Activated T-cell treated with anti-CD3 and anti-CD28 coated beads, Interleukin-2, amount 50 U/mL, for 72 hours (primary cell): ENCODE measurements at regions not wholly inside any gene's neighbourhood (a gene's known extent, or its start where the extent isn't known, plus 50 kb on each side); places are given as distances from the start of the nearest gene placed in this dataset.

Source experiments
- ATAC-seq, 2 donors: fragments of 150-1000 bp; cut with Tn5 transposase; replicated peaks in 1 of 2; 2 replicates each; pipeline ENCODE4 v1.10.0; 2021; ENCODE audit warnings: moderate library complexity in 2 of 2, mild to moderate bottlenecking in 1 of 2
- DNase-seq, 2 donors: peaks; one replicate each; pipeline ENCODE4 v3.0.0; 2021 to 2022; ENCODE audit warnings: mixed read lengths in 1 of 2
- H3K27ac Mint-ChIP-seq: one replicate; pipeline ENCODE4 v1.8.0; 2022; ENCODE audit warnings: mild to moderate bottlenecking, moderate library complexity, mixed read lengths
- H3K27me3 Mint-ChIP-seq: one replicate; pipeline ENCODE4 v1.8.0; 2022; ENCODE audit warnings: low read depth, mixed read lengths
- H3K36me3 Mint-ChIP-seq, 2 donors: one replicate each; pipeline ENCODE4 v1.8.0; 2022; ENCODE audit warnings: mixed read lengths in 2 of 2, mild to moderate bottlenecking in 1 of 2; ENCODE audit not compliant: insufficient read depth in 2 of 2
- H3K4me1 Mint-ChIP-seq: one replicate; pipeline ENCODE4 v1.8.0; 2022; ENCODE audit warnings: low read depth, mixed read lengths
- H3K4me3 Mint-ChIP-seq, 2 donors: one replicate each; pipeline ENCODE4 v1.8.0; 2022; ENCODE audit warnings: mild to moderate bottlenecking in 2 of 2, mixed read lengths in 2 of 2, moderate library complexity in 2 of 2
- H3K9me3 Mint-ChIP-seq, 2 donors: one replicate each; pipeline ENCODE4 v1.8.0; 2022; ENCODE audit warnings: mixed read lengths in 2 of 2

DNA sequence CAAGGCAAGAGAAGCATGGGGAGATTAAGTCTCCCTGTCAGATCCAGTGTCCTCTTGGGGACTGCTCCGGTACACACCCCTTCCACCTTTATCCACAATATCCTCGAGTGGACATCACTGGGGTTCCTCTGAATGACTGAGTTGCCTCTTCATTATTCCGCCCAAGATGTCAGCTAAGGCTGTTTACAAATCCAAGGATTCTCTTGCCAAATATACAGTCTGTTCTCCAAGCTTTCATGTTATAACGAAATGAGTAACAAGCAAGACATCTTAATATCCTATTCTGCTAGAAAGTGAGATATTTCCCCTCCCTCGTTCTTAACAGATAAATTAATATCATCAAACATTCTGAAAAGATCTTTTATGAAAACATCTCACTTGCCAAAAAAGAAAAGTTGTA lies 314.1 kb upstream of the IRX5 start:
- H3K27me3 Mint-ChIP-seq: peaks cover 7% of the 10 kb centered on the region
- DNase-seq (no peak), ATAC-seq (no peak)
- H3K4me3 Mint-ChIP-seq: no peak overlapping the region
- no peaks in the 10 kb centered on the region for H3K36me3 Mint-ChIP-seq
- H3K9me3 Mint-ChIP-seq: peaks cover 0 to 4% of the 10 kb centered on the region in 2 donors
- no peak overlapping the region for H3K27ac Mint-ChIP-seq
- no peaks in the 10 kb centered on the region for H3K4me1 Mint-ChIP-seq

DNA sequence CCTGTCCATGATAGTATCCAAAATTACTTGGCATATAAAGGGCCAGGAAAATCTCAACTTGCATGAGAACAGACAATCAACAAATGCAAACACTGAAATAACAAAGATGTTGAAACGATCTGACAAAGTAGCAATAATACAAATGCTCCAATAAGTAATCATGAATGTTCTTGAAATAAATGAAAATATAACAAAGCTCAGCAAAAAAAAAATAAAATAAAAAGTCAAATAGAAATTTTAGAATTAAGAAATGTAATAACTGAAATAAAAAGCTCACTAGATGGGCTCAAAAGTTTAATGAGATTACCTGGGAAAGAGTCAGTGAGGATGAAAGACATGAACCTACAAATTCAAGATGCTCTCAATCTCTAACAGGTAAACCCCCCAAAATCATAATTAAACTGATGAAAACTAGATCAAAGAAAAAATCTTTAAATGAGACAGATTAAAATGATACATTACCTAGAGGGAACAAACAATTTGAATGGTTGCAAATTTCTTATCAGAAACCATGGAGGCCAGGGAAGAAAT lies 319.0 kb upstream of the IRX3 start:
- H3K4me3 Mint-ChIP-seq: no peak overlapping the region
- peaks cover 6 to 12% of the 10 kb centered on the region in 2 donors for H3K9me3 Mint-ChIP-seq
- ATAC-seq (no peak), DNase-seq (no peak)
- H3K27ac Mint-ChIP-seq: no peak overlapping the region
- peaks cover 8% of the 10 kb centered on the region for H3K27me3 Mint-ChIP-seq
- no peaks in the 10 kb centered on the region for H3K4me1 Mint-ChIP-seq
- peaks cover 0 to 3% of the 10 kb centered on the region in 2 donors for H3K36me3 Mint-ChIP-seq

DNA sequence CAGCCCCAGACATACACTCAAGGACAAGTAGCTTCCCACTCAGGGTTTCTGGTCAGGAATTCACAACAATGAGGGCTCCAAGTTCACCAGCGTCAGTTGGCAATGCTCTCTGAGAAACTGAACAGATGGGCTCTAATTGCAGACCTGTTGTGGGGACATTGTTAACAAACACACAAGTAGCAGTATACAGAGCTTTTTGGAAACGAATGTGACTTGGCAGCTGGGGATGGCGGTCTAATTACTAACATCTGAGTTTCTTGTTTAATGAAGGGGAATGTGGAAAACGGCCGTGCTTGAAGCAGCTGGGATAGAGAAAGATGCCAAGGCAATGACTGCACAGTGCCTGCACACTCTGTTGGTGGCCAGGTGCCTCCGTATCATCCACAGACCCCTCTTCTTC lies 316.1 kb upstream of the IRX3 start:
- Mint-ChIP-seq H3K27ac (no peak overlapping the region), H3K4me3 (no peak overlapping the region), H3K4me1 (no peaks in the 10 kb centered on the region), H3K27me3 (peaks cover 10% of the 10 kb centered on the region), H3K36me3 (peaks cover 0 to 3% of the 10 kb centered on the region in 2 donors), H3K9me3 (peaks cover 15% of the 10 kb centered on the region in 2 donors)
- ATAC-seq (no peak), DNase-seq (no peak)

DNA sequence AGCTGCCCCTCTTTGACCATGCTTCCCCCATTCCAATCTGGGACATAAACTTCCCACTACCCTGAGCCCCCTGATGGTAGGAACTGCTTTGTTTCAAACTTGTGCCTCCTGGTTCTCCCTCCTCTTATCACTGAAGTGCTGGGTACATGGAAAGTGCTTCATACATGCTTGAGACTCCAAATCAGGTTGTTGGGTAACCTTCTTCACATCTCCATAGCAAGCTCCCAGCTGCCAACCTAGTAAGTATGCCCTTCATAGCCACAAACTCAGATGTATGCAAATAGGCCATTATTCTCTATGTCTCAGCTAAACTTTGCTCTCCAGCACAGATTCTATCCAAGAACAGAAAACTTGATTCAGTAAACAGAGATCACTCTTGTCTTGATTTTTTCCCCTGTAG lies 310.6 kb upstream of the IRX3 start:
- H3K9me3 Mint-ChIP-seq: peaks cover 5 to 13% of the 10 kb centered on the region in 2 donors
- no peak overlapping the region for H3K4me3 Mint-ChIP-seq
- no peak for ATAC-seq
- peaks cover 28% of the 10 kb centered on the region for H3K27me3 Mint-ChIP-seq
- H3K27ac Mint-ChIP-seq: no peak overlapping the region
- no peak for DNase-seq
- peaks cover 0 to 2% of the 10 kb centered on the region in 2 donors for H3K36me3 Mint-ChIP-seq
- no peaks in the 10 kb centered on the region for H3K4me1 Mint-ChIP-seq

DNA sequence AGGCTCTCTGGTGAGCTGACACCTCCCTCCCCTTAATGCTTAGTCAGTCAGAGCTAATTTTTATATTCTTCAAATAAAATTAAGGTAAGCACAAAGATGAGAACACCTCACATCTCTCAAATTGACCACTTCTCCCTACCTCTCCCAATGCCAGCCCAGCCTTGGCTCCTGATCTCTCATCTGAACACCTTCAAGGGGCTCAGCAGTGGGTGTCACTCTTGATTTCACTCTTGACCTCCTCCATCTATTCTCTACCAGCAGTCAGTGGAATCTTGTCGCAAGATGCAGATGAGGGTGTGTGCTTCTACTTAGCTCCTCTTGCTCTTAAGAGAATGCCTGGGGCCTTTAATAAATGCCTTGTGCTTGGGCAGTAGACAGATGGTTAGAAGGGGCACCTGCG lies 309.0 kb upstream of the IRX3 start:
- no peak for DNase-seq
- no peak for ATAC-seq
- H3K27me3 Mint-ChIP-seq: peaks cover 28% of the 10 kb centered on the region
- peaks cover 3 to 10% of the 10 kb centered on the region in 2 donors for H3K9me3 Mint-ChIP-seq
- H3K4me1 Mint-ChIP-seq: no peaks in the 10 kb centered on the region
- peaks cover 0 to 2% of the 10 kb centered on the region in 2 donors for H3K36me3 Mint-ChIP-seq
- H3K27ac Mint-ChIP-seq: no peak overlapping the region
- H3K4me3 Mint-ChIP-seq: no peak overlapping the region

DNA sequence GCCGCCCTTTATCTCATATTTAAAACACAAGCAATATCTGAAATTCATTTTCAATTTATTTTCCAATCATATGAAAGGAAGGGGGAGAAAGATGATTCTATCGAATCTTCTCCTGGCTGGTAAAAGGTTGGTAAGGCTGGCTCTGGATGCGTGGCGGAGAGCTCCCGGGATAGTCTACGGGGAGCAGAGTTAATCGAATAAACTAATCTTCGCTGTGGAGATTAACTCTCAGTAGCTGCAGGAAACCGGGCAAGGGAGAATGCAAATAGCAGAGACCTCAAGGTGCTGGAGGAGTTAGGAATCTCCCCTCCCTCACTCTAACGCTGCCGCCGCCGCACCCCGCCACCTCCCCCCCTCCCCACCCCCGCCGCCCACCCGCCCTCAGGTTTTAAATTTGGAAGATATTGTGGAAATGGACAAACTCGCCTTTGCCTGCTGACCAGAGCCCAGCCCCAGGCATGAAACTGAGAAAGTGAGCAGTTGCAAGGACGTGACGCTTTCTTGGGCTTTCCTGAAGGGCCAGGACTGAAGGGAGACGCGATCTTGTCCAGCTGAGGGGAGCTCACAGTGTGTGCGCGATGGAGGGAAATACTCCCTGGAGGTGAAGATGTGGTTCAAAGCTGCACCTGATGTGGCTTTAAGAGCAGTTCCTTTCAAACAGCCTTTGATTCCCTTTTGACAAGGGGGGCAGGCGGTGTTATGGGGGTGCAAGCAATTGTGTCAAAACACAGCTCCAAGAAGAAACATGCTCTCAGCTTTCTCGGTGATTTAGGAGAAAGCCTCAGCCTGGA lies 308.2 kb upstream of the IRX3 start:
- no peak overlapping the region for H3K27ac Mint-ChIP-seq
- H3K4me1 Mint-ChIP-seq: no peaks in the 10 kb centered on the region
- H3K27me3 Mint-ChIP-seq: peaks cover 28% of the 10 kb centered on the region
- H3K9me3 Mint-ChIP-seq: peaks cover 2 to 10% of the 10 kb centered on the region in 2 donors
- no peak overlapping the region for H3K4me3 Mint-ChIP-seq
- no peak for ATAC-seq
- no peak for DNase-seq
- peaks cover 0 to 2% of the 10 kb centered on the region in 2 donors for H3K36me3 Mint-ChIP-seq

DNA sequence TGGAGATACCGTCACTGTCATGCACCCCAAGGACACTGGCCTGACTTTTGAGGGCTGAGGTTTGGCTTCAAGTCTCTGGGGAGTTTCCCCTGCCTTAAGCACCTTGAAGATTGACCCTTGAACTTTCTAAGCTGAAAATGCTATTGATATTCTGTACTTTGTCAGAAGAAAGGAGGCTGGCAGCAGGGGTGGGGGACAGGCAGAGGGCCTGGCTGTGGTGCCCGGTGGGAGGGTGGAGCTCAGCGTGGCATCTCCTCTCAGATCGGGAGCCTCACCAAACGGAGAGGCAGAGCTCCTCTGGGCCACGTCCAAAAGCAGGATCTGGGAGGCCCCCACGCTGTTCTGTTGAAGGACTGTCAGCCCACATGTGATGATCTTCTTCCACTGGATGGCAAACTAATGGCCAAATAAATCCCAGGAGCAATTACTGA lies 305.2 kb upstream of the IRX3 start:
- ATAC-seq (no peak), DNase-seq (no peak)
- Mint-ChIP-seq H3K27ac (no peak overlapping the region), H3K36me3 (peaks cover 0 to 2% of the 10 kb centered on the region in 2 donors), H3K9me3 (peaks cover 0 to 3% of the 10 kb centered on the region in 2 donors), H3K4me1 (no peaks in the 10 kb centered on the region), H3K4me3 (no peak overlapping the region), H3K27me3 (peaks cover 26% of the 10 kb centered on the region)

DNA sequence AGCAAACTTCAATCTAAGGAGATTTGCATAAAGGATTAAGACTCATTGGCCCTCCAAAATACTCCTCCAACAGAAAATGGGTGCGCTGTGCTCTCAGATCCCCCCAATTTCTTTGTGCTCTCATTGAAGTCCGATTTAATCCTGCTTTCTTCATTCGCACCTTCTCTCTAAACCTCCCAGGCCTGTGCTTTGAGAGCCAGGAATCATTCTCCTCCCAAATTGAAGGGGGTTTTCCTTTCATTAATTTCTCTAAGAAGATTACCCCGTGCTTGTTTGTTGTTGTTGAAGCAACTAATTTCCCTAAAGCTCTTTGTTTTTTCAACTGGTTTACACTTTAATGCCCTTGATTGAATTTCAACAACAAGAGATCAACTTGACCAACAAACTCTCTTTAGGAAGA lies 304.2 kb upstream of the IRX3 start:
- Mint-ChIP-seq H3K4me3 (no peak overlapping the region), H3K9me3 (peaks cover 0 to 3% of the 10 kb centered on the region in 2 donors), H3K27me3 (peaks cover 23% of the 10 kb centered on the region), H3K36me3 (peaks cover 0 to 2% of the 10 kb centered on the region in 2 donors), H3K27ac (no peak overlapping the region), H3K4me1 (no peaks in the 10 kb centered on the region)
- DNase-seq (no peak), ATAC-seq (no peak)

DNA sequence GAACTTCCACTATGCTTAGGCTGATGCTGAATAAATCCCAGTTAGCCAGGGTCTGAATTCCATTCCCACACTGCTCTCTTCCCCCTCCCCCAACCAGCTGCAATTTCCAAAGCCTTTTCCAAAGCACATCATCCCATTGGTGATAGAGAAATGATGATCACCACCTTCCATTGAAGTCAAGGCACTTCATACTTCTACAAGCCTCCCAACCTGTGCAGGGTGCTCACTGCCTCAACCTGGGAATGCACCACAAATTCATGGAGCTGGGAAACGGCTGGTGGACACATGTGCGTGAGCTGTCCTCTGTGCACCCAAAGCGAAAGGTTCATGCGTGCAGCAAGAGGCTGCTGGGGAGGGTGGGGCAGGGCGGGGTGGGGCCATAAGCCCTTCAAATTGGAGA lies 302.7 kb upstream of the IRX3 start:
- no peaks in the 10 kb centered on the region for H3K36me3 Mint-ChIP-seq
- no peak overlapping the region for H3K27ac Mint-ChIP-seq
- no peaks in the 10 kb centered on the region for H3K4me1 Mint-ChIP-seq
- peaks cover 0 to 5% of the 10 kb centered on the region in 2 donors for H3K9me3 Mint-ChIP-seq
- no peak overlapping the region for H3K4me3 Mint-ChIP-seq
- H3K27me3 Mint-ChIP-seq: peaks cover 13% of the 10 kb centered on the region
- no peak for ATAC-seq
- DNase-seq: no peak

DNA sequence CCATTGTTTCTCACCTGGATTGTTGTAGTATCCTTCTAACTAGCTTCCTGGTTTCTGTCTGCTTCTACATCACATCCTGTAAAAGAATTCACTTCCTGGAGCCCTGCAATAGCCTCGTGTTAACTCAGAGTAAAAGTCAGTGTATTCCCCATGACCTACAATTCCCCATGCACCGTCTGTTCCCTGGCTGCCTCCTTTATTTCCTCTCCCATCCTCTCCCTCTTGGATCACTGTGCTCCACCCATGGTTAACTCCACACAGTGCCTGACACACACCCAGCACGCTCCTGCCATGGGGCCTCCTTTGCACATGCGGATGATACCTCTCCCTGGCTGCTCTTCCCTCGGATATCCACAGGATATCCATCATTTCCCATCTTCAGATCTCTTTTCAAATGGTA lies 301.4 kb upstream of the IRX3 start:
- H3K27ac Mint-ChIP-seq: no peak overlapping the region
- DNase-seq (no peak), ATAC-seq (no peak)
- peaks cover 7% of the 10 kb centered on the region for H3K27me3 Mint-ChIP-seq
- no peaks in the 10 kb centered on the region for H3K4me1 Mint-ChIP-seq
- H3K36me3 Mint-ChIP-seq: no peaks in the 10 kb centered on the region
- H3K4me3 Mint-ChIP-seq: no peak overlapping the region
- peaks cover 0 to 5% of the 10 kb centered on the region in 2 donors for H3K9me3 Mint-ChIP-seq

DNA sequence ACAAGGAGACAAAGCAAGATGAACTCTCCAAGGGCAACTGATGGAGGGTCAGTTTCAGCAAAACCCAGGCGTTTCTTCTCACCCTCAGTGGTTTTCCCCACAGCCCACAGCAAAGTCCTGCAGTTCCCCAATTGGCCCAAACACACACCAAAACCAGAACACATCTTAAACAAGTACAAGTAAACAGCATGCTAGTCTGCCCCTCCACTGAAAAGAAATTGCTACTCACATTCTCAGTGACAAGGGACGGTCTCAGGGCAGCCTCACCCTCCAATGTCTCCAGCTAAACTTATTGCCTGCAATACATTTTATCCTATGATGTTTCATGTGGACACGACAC lies 300.6 kb upstream of the IRX3 start:
- Mint-ChIP-seq H3K27ac (no peak overlapping the region), H3K9me3 (peaks cover 0 to 5% of the 10 kb centered on the region in 2 donors), H3K4me1 (no peaks in the 10 kb centered on the region), H3K27me3 (peaks cover 7% of the 10 kb centered on the region), H3K4me3 (no peak overlapping the region), H3K36me3 (no peaks in the 10 kb centered on the region)
- no peak for ATAC-seq
- no peak for DNase-seq

DNA sequence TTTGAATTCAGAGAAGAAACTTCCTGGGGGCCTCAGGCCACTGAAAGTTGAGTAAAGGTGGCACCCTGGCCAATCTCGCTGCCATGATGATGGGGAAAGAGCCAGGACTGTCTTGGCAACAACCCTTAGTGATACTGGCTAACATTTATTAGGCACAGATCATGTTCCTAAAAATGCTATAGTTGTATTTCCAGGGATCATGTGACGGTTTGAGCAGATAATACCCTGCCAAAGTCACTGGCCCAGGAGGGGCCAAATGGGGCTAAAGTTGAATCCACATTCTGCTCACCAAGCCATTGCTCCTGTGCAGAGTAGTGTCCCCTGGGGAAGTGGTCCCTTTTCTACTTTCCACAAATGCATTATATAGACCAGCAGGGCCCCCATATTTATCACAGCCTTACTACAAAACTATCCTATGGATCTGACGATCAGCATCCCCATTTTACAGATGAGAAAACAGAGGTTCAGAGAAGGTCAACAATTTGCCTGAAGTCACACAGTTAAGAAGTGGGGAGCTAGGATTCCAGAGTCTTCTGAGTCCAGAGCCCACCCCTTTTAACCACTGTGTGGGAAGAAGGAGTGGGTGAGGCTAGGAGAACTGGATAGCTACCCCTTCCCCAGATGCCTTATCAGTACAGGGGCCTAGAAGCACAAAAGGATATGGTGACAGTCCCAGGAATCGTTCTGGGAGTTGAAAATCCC lies 300.0 kb upstream of the IRX3 start:
- Mint-ChIP-seq H3K9me3 (peaks cover 0 to 5% of the 10 kb centered on the region in 2 donors), H3K27me3 (peaks cover 7% of the 10 kb centered on the region), H3K4me3 (no peak overlapping the region), H3K27ac (no peak overlapping the region), H3K4me1 (no peaks in the 10 kb centered on the region), H3K36me3 (no peaks in the 10 kb centered on the region)
- ATAC-seq (no peak), DNase-seq (no peak)

DNA sequence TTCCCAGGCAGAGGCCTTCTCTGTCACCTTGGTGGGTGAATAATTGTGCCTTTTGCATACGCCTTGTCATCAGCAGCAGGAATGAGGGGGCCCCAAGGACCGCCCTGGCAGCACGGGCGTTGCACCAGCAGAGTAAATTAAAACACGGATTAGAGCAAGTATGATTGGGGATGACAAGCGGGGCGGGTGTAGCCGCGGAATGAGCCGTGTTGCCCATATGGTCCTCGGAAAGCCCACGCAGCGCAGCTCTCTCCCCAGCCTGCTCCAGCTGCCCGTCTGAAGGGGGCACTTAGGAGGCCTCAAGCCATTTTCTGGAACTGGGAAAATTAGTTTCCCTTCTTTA lies 299.4 kb upstream of the IRX3 start:
- no peaks in the 10 kb centered on the region for H3K36me3 Mint-ChIP-seq
- H3K4me3 Mint-ChIP-seq: no peak overlapping the region
- DNase-seq (no peak), ATAC-seq (no peak)
- no peak overlapping the region for H3K27ac Mint-ChIP-seq
- H3K27me3 Mint-ChIP-seq: peaks cover 7% of the 10 kb centered on the region
- peaks cover 0 to 5% of the 10 kb centered on the region in 2 donors for H3K9me3 Mint-ChIP-seq
- H3K4me1 Mint-ChIP-seq: no peaks in the 10 kb centered on the region
